ENCODE measurements at regions not wholly inside any gene's neighbourhood (a gene's known extent, or its start where the extent isn't known, plus 50 kb on each side); places are given as distances from the start of the nearest gene placed in this dataset.

DNA sequence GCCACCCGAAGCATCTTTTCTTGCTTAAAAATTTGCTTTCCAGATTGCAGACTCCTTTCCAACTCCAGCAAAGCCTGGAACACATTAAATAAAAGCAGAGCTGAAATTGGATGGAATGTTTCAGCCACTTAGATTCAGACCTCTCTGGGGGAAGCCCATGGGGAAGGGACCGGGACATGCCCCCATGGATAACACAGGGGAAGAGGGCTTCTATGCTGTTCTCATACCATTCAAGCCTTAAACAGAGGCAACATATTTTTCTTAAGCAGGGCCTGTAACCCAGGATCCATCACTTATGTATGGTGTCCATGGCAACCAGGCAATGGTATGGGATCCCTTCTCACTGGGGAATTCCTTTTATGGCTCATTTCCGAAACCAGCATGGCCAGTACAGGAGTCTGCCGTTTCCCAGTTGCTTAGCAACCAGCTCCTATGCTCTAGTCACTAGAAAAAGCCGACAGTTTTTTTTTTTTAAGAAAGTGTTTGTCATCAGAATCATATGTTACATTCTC, 62.0 kb upstream of the MARCHF10 start:
- TF ChIP-seq XRCC5 (IDR thresholded peaks at IDR 0.05; ENCODE audit: low read depth, low read length) (no peak), CEBPB (tag; IDR thresholded peaks at IDR 0.05) (no peak)
